GM19438 (cell line): ENCODE measurements at regions not wholly inside any gene's neighbourhood (a gene's known extent, or its start where the extent isn't known, plus 50 kb on each side); places are given as distances from the start of the nearest gene placed in this dataset.

Experiments
- ATAC-seq: cut with Tn5 transposase; IDR thresholded peaks from one replicate; pipeline ENCODE4 v1.9.1; 2021; ENCODE audit warnings: low read depth; ENCODE audit not compliant: unreplicated experiment

- no peak for ATAC-seq
Observed at GRCh38 chr4:1485280-1485679, 79.0 kb upstream of the NKX1-1 start.

- ATAC-seq, result no peak
Observed at GRCh38 chr4:1480720-1481119, 74.5 kb upstream of the NKX1-1 start.

GRCh38 chr4:1479454-1479853 lies 73.2 kb upstream of the NKX1-1 start:
- no peak for ATAC-seq

GRCh38 chr4:1478766-1479355 lies 72.6 kb upstream of the NKX1-1 start:
- ATAC-seq, result no peak

- no peak for ATAC-seq
Observed at GRCh38 chr4:1477045-1477840, 71.0 kb upstream of the NKX1-1 start.

GRCh38 chr4:1476140-1476513 lies 69.9 kb upstream of the NKX1-1 start:
- ATAC-seq, result no peak

- ATAC-seq, result no peak
Observed at GRCh38 chr4:1475277-1476139, 69.3 kb upstream of the NKX1-1 start.

- no peak for ATAC-seq
Observed at GRCh38 chr4:1474126-1475090, 68.2 kb upstream of the NKX1-1 start.

GRCh38 chr4:1473718-1474117 lies 67.5 kb upstream of the NKX1-1 start:
- ATAC-seq, result no peak

- no peak for ATAC-seq
Observed at GRCh38 chr4:1472911-1473518, 66.8 kb upstream of the NKX1-1 start.

GRCh38 chr4:1472148-1472797 lies 66.0 kb upstream of the NKX1-1 start:
- ATAC-seq, result no peak

- no peak for ATAC-seq
Observed at GRCh38 chr4:1471443-1472147, 65.4 kb upstream of the NKX1-1 start.

GRCh38 chr4:1470816-1471442 lies 64.7 kb upstream of the NKX1-1 start:
- no peak for ATAC-seq

GRCh38 chr4:1470393-1470670 lies 64.1 kb upstream of the NKX1-1 start:
- no peak for ATAC-seq

GRCh38 chr4:1469607-1470392 lies 63.6 kb upstream of the NKX1-1 start:
- no peak for ATAC-seq

GRCh38 chr4:1469043-1469442 lies 62.8 kb upstream of the NKX1-1 start:
- ATAC-seq, result no peak

GRCh38 chr4:1467581-1468458 lies 61.6 kb upstream of the NKX1-1 start:
- ATAC-seq, result no peak
